BLaER1 treated with 17β-estradiol and CSF1 and Interleukin-3, amounts not matched to agents 10 nM and 100 nM (cell line): ENCODE measurements at regions not wholly inside any gene's neighbourhood (a gene's known extent, or its start where the extent isn't known, plus 50 kb on each side); places are given as distances from the start of the nearest gene placed in this dataset.

Experiments used
- H3K27ac ChIP-seq, 11 experiments: shearing (Covaris generic); formaldehyde crosslinking; 2 replicates each; pipeline ENCODE4 v1.8.1; 2022
- H3K27me3 ChIP-seq, 11 experiments: shearing (Covaris generic); formaldehyde crosslinking; 2 replicates each; pipeline ENCODE4 v1.8.1; 2022
- H3K36me3 ChIP-seq, 11 experiments: shearing (Covaris generic); formaldehyde crosslinking; 2 replicates each; pipeline ENCODE4 v1.8.1; 2022
- H3K4me1 ChIP-seq, 10 experiments: shearing (Covaris generic); formaldehyde crosslinking; 2 replicates each; pipeline ENCODE4 v1.8.1; 2022
- H3K4me2 ChIP-seq, 11 experiments: shearing (Covaris generic); formaldehyde crosslinking; 2 replicates each; pipeline ENCODE4 v1.8.1; 2022
- H3K4me3 ChIP-seq, 10 experiments: shearing (Covaris generic); formaldehyde crosslinking; 2 replicates each; pipeline ENCODE4 v1.8.1; 2022
- H3K9ac ChIP-seq, 11 experiments: shearing (Covaris generic); formaldehyde crosslinking; 2 replicates each; pipeline ENCODE4 v1.8.1; 2022
- H3K9me3 ChIP-seq, 11 experiments: shearing (Covaris generic); formaldehyde crosslinking; replicated peaks in 1 of 11; 2 replicates each; pipeline ENCODE4 v1.8.1; 2022
- H4K20me1 ChIP-seq, 11 experiments: shearing (Covaris generic); formaldehyde crosslinking; 2 replicates each; pipeline ENCODE4 v1.8.1; 2022
- Cebpa-rat ChIP-seq, 11 experiments: shearing (Covaris generic); IDR thresholded peaks; 2 replicates each; pipeline ENCODE4 v1.8.1; 2022

GRCh38 chr13:75920536-75920935 is 284.4 kb downstream of the LMO7 start:
- no peak overlapping the region for H3K9ac ChIP-seq
- no peaks in the 10 kb centered on the region for H4K20me1 ChIP-seq
- H3K36me3 ChIP-seq: no peaks in the 10 kb centered on the region
- no peak for TF ChIP-seq Cebpa-rat (IDR thresholded peaks at IDR 0.05)
- H3K27me3 ChIP-seq: no peaks in the 10 kb centered on the region
- H3K9me3 ChIP-seq: peaks cover 0 to 5% (median 3%) of the 10 kb centered on the region in 11 experiments; a peak in 2 of 22 replicates
- no peak overlapping the region for H3K4me2 ChIP-seq
- H3K27ac ChIP-seq: no peak overlapping the region
- no peak overlapping the region for H3K4me3 ChIP-seq
- H3K4me1 ChIP-seq: peaks cover 0 to 11% (median 0%) of the 10 kb centered on the region in 10 experiments; a peak in 4 of 20 replicates

- TF ChIP-seq Cebpa-rat (IDR thresholded peaks at IDR 0.05): no peak
These were observed 283.6 kb downstream of the LMO7 start for GRCh38 chr13:75919660-75920199.

GRCh38 chr13:75915066-75915465 is 278.9 kb downstream of the LMO7 start:
- H3K4me3 ChIP-seq: no peak overlapping the region

More at GRCh38 chr13:75919660-75920199, 283.6 kb downstream of the LMO7 start:
- Histone ChIP-seq H3K9me3 (peaks cover 0 to 5% (median 3%) of the 10 kb centered on the region in 11 experiments; a peak in 2 of 22 replicates), H3K4me3 (no peak overlapping the region), H3K36me3 (no peaks in the 10 kb centered on the region), H3K4me2 (no peak overlapping the region), H3K9ac (no peak overlapping the region), H3K27ac (no peak overlapping the region), H3K27me3 (no peaks in the 10 kb centered on the region), H4K20me1 (no peaks in the 10 kb centered on the region), H3K4me1 (peaks cover 0 to 11% (median 0%) of the 10 kb centered on the region in 10 experiments; a peak in 4 of 20 replicates)

GRCh38 chr13:75913925-75914324 is 277.8 kb downstream of the LMO7 start:
- Histone ChIP-seq H3K4me2 (no peak overlapping the region), H4K20me1 (no peaks in the 10 kb centered on the region), H3K36me3 (no peaks in the 10 kb centered on the region), H3K9ac (no peak overlapping the region), H3K4me1 (no peaks in the 10 kb centered on the region), H3K9me3 (no peaks in the 10 kb centered on the region), H3K27ac (no peak overlapping the region), H3K4me3 (no peak overlapping the region), H3K27me3 (no peaks in the 10 kb centered on the region)
- TF ChIP-seq Cebpa-rat (IDR thresholded peaks at IDR 0.05): no peak

More at GRCh38 chr13:75915066-75915465, 278.9 kb downstream of the LMO7 start:
- H4K20me1 ChIP-seq: no peaks in the 10 kb centered on the region
- no peaks in the 10 kb centered on the region for H3K36me3 ChIP-seq
- TF ChIP-seq Cebpa-rat (IDR thresholded peaks at IDR 0.05): no peak
- H3K27me3 ChIP-seq: no peaks in the 10 kb centered on the region
- no peaks in the 10 kb centered on the region for H3K4me1 ChIP-seq
- no peak overlapping the region for H3K4me2 ChIP-seq
- no peak overlapping the region for H3K9ac ChIP-seq
- no peak overlapping the region for H3K27ac ChIP-seq
- peaks cover 0 to 5% (median 3%) of the 10 kb centered on the region in 11 experiments; a peak in 2 of 22 replicates for H3K9me3 ChIP-seq

GRCh38 chr13:75910591-75910990 is 274.5 kb downstream of the LMO7 start:
- Histone ChIP-seq H3K27me3 (no peaks in the 10 kb centered on the region), H4K20me1 (no peaks in the 10 kb centered on the region), H3K9me3 (no peaks in the 10 kb centered on the region), H3K9ac (no peak overlapping the region), H3K4me1 (no peaks in the 10 kb centered on the region), H3K36me3 (no peaks in the 10 kb centered on the region), H3K27ac (no peak overlapping the region), H3K4me3 (no peak overlapping the region), H3K4me2 (no peak overlapping the region)
- no peak for TF ChIP-seq Cebpa-rat (IDR thresholded peaks at IDR 0.05)
